OCI-LY1 (cell line): ENCODE measurements at regions not wholly inside any gene's neighbourhood (a gene's known extent, or its start where the extent isn't known, plus 50 kb on each side); places are given as distances from the start of the nearest gene placed in this dataset.

Source experiments
- CTCF ChIP-seq: fragments of 200-600 bp; sonication (generic), shearing (Covaris generic); IDR thresholded peaks from 2 replicates; pipeline ENCODE4 v1.5.1; 2017; ENCODE audit warnings: mild to moderate bottlenecking, antibody characterized with exemption, low read length, moderate library complexity, mixed read lengths
- EZH2 ChIP-seq: fragments of 200-600 bp; sonication (generic), shearing (Covaris generic); IDR thresholded peaks from 2 replicates; pipeline ENCODE4 v1.8.0; 2017; ENCODE audit warnings: borderline replicate concordance, mixed run types, mild to moderate bottlenecking, antibody characterized with exemption, low read length, moderate library complexity, mixed read lengths

- TF ChIP-seq CTCF (no peak), EZH2 (no peak)
Measured at GRCh38 chr1:60847855-60848582, 234.3 kb upstream of the NFIA start.
